A549 (cell line): ENCODE measurements at regions not wholly inside any gene's neighbourhood (a gene's known extent, or its start where the extent isn't known, plus 50 kb on each side); places are given as distances from the start of the nearest gene placed in this dataset.

Source experiments
- ATAC-seq, 2 experiments: fragments of 200-7000 bp in 1 of 2; fragments of >200 bp in 1 of 2; cut with Nextera tagmentation in 1 of 2; cut with Tn5 transposase in 1 of 2; 3 replicates each; pipeline versions ENCODE4 v1.8.0 to v1.9.1; 2018 to 2020; ENCODE audit warnings: mild to moderate bottlenecking in 1 of 2, moderate library complexity in 1 of 2
- CTCF ChIA-PET: fragments of 300-600 bp; sonication (Branson Sonifier 250); formaldehyde crosslinking; extraction: SDS; loops from one replicate; lab custom pipeline; 2021; ENCODE audit warnings: antibody characterized with exemption, inconsistent platforms; lab: Yijun Ruan, JAX
- POLR2A ChIA-PET: fragments of 350-600 bp; formaldehyde crosslinking; extraction: SDS; loops from one replicate; lab custom pipeline; 2021; ENCODE audit warnings: antibody characterized with exemption, inconsistent platforms; lab: Yijun Ruan, JAX
- DNase-seq, 2 experiments: peaks; one replicate each; pipeline versions ENCODE4 v3.0.0 to v3.0.0-alpha.2; 2011 to 2016; ENCODE audit warnings: low read depth in 1 of 2, low spot score in 1 of 2
- FAIRE-seq: peaks from 2 replicates; lab custom pipeline; 2011; peaks lifted over from hg19 to GRCh38; lab: Jason Lieb, UNC
- H3K27ac ChIP-seq, 2 experiments: fragments of >200 bp; sonication (Bioruptor Twin); formaldehyde crosslinking; 3 replicates each; pipeline ENCODE4 v1.5.1; 2016 to 2017
- H3K4me1 ChIP-seq: fragments of >200 bp; sonication (Bioruptor Twin); formaldehyde crosslinking; 3 replicates; pipeline ENCODE4 v1.6.1; 2016
- H3K4me2 ChIP-seq: fragments of >200 bp; sonication (Bioruptor Twin); formaldehyde crosslinking; 3 replicates; pipeline ENCODE4 v1.6.1; 2016
- H3K4me3 ChIP-seq: fragments of >200 bp; sonication (Bioruptor Twin); formaldehyde crosslinking; 3 replicates; pipeline ENCODE4 v1.5.1; 2016
- H3K9me3 ChIP-seq: fragments of >200 bp; sonication (Bioruptor Twin); formaldehyde crosslinking; 3 replicates; pipeline ENCODE4 v1.6.1; 2016
- BCL3 ChIP-seq: fragments of >200 bp; sonication (Bioruptor Twin); formaldehyde crosslinking; IDR thresholded peaks from 3 replicates; pipeline ENCODE4 v1.6.1; 2016
- EP300 ChIP-seq, 2 experiments: fragments of >200 bp; sonication (Bioruptor Twin); formaldehyde crosslinking; IDR thresholded peaks; 2 replicates in 1 of 2; 3 replicates in 1 of 2; pipeline ENCODE4 v1.6.1; 2016 to 2017
- ESRRA ChIP-seq: fragments of 150-350 bp; IDR thresholded peaks from 2 replicates; pipeline ENCODE4 v1.6.1; 2014; ENCODE audit warnings: mild to moderate bottlenecking, low read length, borderline replicate concordance
- FOSL2 ChIP-seq, 2 experiments: fragments of 450-650 bp in 1 of 2; fragments of >200 bp in 1 of 2; sonication (Bioruptor Twin) in 1 of 2; formaldehyde crosslinking; IDR thresholded peaks; 2 replicates each; pipeline versions ENCODE4 v1.5.0 to v1.6.1; 2016 to 2020; ENCODE audit warnings: mild to moderate bottlenecking in 1 of 2, moderate library complexity in 1 of 2
- HOXB13 ChIP-seq: fragments of 250-450 bp; sonication (Bioruptor Pico); IDR thresholded peaks from 2 replicates; pipeline ENCODE4 v1.5.0; 2020; ENCODE audit warnings: low read depth, mild to moderate bottlenecking, moderate library complexity
- JUNB ChIP-seq: fragments of >200 bp; sonication (Bioruptor Twin); formaldehyde crosslinking; IDR thresholded peaks from 2 replicates; pipeline ENCODE4 v1.6.1; 2016
- KDM1A ChIP-seq: fragments of 200-600 bp; sonication (generic); IDR thresholded peaks from 2 replicates; pipeline ENCODE4 v1.6.1; 2016; ENCODE audit warnings: low read depth, mild to moderate bottlenecking
- MAX ChIP-seq: IDR thresholded peaks from 2 replicates; pipeline ENCODE4 v1.6.1; 2012
- NFE2L2 ChIP-seq: fragments of 150-350 bp; conservative IDR thresholded peaks from 2 replicates; pipeline ENCODE4 v1.6.1; 2014; ENCODE audit warnings: low read length
- NR3C1 ChIP-seq: fragments of >200 bp; sonication (Bioruptor Twin); formaldehyde crosslinking; IDR thresholded peaks from 3 replicates; pipeline ENCODE4 v1.6.1; 2017
- PBX3 ChIP-seq: IDR thresholded peaks from 2 replicates; pipeline ENCODE4 v1.6.1; 2012
- PHF8 ChIP-seq: fragments of 200-600 bp; sonication (generic); IDR thresholded peaks from 2 replicates; pipeline ENCODE4 v1.6.1; 2016; ENCODE audit warnings: low read depth, mild to moderate bottlenecking, antibody characterized with exemption, moderate library complexity, borderline replicate concordance
- RARB ChIP-seq: fragments of 250-450 bp; sonication (Bioruptor Pico); IDR thresholded peaks from 2 replicates; pipeline ENCODE4 v1.8.0; 2021; ENCODE audit warnings: mild to moderate bottlenecking, moderate library complexity
- REST ChIP-seq: fragments of 200-600 bp; sonication (generic); IDR thresholded peaks from 2 replicates; pipeline ENCODE4 v1.6.1; 2016; ENCODE audit warnings: antibody characterized with exemption, mild to moderate bottlenecking, moderate library complexity
- SMC3 ChIP-seq: fragments of >200 bp; sonication (Bioruptor Twin); formaldehyde crosslinking; IDR thresholded peaks from 3 replicates; pipeline ENCODE4 v1.6.1; 2018; ENCODE audit warnings: inconsistent platforms
- SREBF2 ChIP-seq: fragments of 450-650 bp; IDR thresholded peaks from 2 replicates; pipeline ENCODE4 v1.6.1; 2014; ENCODE audit warnings: mild to moderate bottlenecking, moderate library complexity
- TFCP2L1 ChIP-seq: fragments of 250-450 bp; sonication (Bioruptor Pico); IDR thresholded peaks from 2 replicates; pipeline ENCODE4 v1.5.0; 2021; ENCODE audit warnings: mild to moderate bottlenecking
- ZNF302 ChIP-seq: fragments of 250-450 bp; sonication (Bioruptor Pico); IDR thresholded peaks from 2 replicates; pipeline ENCODE4 v1.9.0; 2021; ENCODE audit warnings: inconsistent platforms, mild to moderate bottlenecking, moderate library complexity
- ZSCAN20 ChIP-seq: fragments of 250-450 bp; sonication (Bioruptor Pico); IDR thresholded peaks from 2 replicates; pipeline ENCODE4 v1.8.0; 2022; ENCODE audit warnings: mild to moderate bottlenecking, moderate library complexity
- WGBS: methylation state at CpG from one replicate; pipeline ENCODE4 v1.1.6; 2017; ENCODE audit errors: missing lambda C conversion rate; 5-methylcytosine and 5-hydroxymethylcytosine counted together

GRCh38 chr5:56569076-56569475 is 246.3 kb upstream of the MAP3K1 start (continued):
- TF ChIP-seq TFCP2L1 (CRISPR knock-in tag) (no peak), EP300 (IDR thresholded peaks at IDR 0.05) (no peak), PBX3 (no peak), ESRRA (no peak)

GRCh38 chr5:56567278-56567677 is 248.1 kb upstream of the MAP3K1 start:
- DNase-seq (no peak), FAIRE-seq (no peak), ATAC-seq (no peak)
- H3K4me3 ChIP-seq: no peak overlapping the region
- ChIA-PET CTCF (no interaction called here), POLR2A (no interaction called here)
- H3K4me2 ChIP-seq: no peak overlapping the region
- H3K27ac ChIP-seq: no peak overlapping the region
- TF ChIP-seq NFE2L2 (no peak), BCL3 (no peak), FOSL2 (IDR thresholded peaks at IDR 0.05) (no peak), FOSL2 (CRISPR knock-in tag; IDR thresholded peaks at IDR 0.05) (no peak), ZNF302 (CRISPR knock-in tag) (no peak), KDM1A (no peak), REST (no peak), SMC3 (no peak), NR3C1 (no peak), RARB (CRISPR knock-in tag) (no peak), MAX (no peak), HOXB13 (CRISPR knock-in tag) (no peak), ZSCAN20 (CRISPR knock-in tag) (no peak), JUNB (no peak), EP300 (IDR thresholded peaks at IDR 0.05) (no peak), SREBF2 (no peak), PHF8 (no peak)
- H3K9me3 ChIP-seq: no peaks in the 10 kb centered on the region
- 0 out of 3 replicates have a peak, but pooled peaks cover 3% of the 10 kb centered on the region for H3K4me1 ChIP-seq
- WGBS: 66% methylated on average over 4 of the region's 4 CpGs
